Activated naive CD8-positive, alpha-beta T cell treated with anti-CD3 and anti-CD28 coated beads for 36 hours (primary cell): ENCODE measurements at regions not wholly inside any gene's neighbourhood (a gene's known extent, or its start where the extent isn't known, plus 50 kb on each side); places are given as distances from the start of the nearest gene placed in this dataset.
"Not testable (repeated sequence)": the region's sequence is repeated elsewhere in the genome, so short reads cannot be mapped to it uniquely, and the experiment has no call there.

Experiments
- DNase-seq: peaks from one replicate; pipeline ENCODE4 v3.0.0; 2021
- H3K27ac Mint-ChIP-seq: one replicate; pipeline ENCODE4 v1.8.0; 2022; ENCODE audit warnings: mild to moderate bottlenecking, moderate library complexity, mixed read lengths
- H3K27me3 Mint-ChIP-seq: one replicate; pipeline ENCODE4 v1.8.0; 2022; ENCODE audit warnings: mild to moderate bottlenecking, mixed read lengths
- H3K36me3 Mint-ChIP-seq: one replicate; pipeline ENCODE4 v1.8.0; 2021; ENCODE audit warnings: mild to moderate bottlenecking, mixed read lengths
- H3K4me1 Mint-ChIP-seq: one replicate; pipeline ENCODE4 v1.8.0; 2021; ENCODE audit warnings: mixed read lengths
- H3K4me3 Mint-ChIP-seq: one replicate; pipeline ENCODE4 v1.8.0; 2022; ENCODE audit warnings: mild to moderate bottlenecking, moderate library complexity, mixed read lengths
- H3K9me3 Mint-ChIP-seq: one replicate; pipeline ENCODE4 v1.8.0; 2022; ENCODE audit warnings: mixed read lengths

- Mint-ChIP-seq H3K4me1 (no peaks in the 10 kb centered on the region), H3K36me3 (no peaks in the 10 kb centered on the region), H3K4me3 (no peak overlapping the region), H3K27ac (no peak overlapping the region), H3K27me3 (no peaks in the 10 kb centered on the region), H3K9me3 (peaks cover 3% of the 10 kb centered on the region)
- no peak for DNase-seq
Measured at GRCh38 chr7:152521420-152522337, 85.9 kb upstream of the KMT2C start.

- Mint-ChIP-seq H3K4me3 (no peak overlapping the region), H3K4me1 (no peaks in the 10 kb centered on the region), H3K9me3 (peaks cover 3% of the 10 kb centered on the region), H3K27me3 (no peaks in the 10 kb centered on the region), H3K27ac (no peak overlapping the region), H3K36me3 (no peaks in the 10 kb centered on the region)
- no peak for DNase-seq
Measured at GRCh38 chr7:152520861-152521302, 85.1 kb upstream of the KMT2C start.

GRCh38 chr7:152519290-152519689 is 83.5 kb upstream of the KMT2C start:
- Mint-ChIP-seq H3K9me3 (peaks cover 3% of the 10 kb centered on the region), H3K27me3 (no peaks in the 10 kb centered on the region)

GRCh38 chr7:152516216-152516615 is 80.4 kb upstream of the KMT2C start:
- Mint-ChIP-seq H3K36me3 (no peaks in the 10 kb centered on the region), H3K4me1 (peaks cover 6% of the 10 kb centered on the region), H3K27me3 (no peaks in the 10 kb centered on the region), H3K27ac (no peak overlapping the region), H3K4me3 (no peak overlapping the region), H3K9me3 (peaks cover 3% of the 10 kb centered on the region)
- no peak for DNase-seq

More at GRCh38 chr7:152519290-152519689, 83.5 kb upstream of the KMT2C start:
- DNase-seq, result no peak
- Mint-ChIP-seq H3K27ac (no peak overlapping the region), H3K36me3 (no peaks in the 10 kb centered on the region), H3K4me3 (no peak overlapping the region), H3K4me1 (no peaks in the 10 kb centered on the region)

GRCh38 chr7:152515266-152515950 is 79.6 kb upstream of the KMT2C start:
- not testable (repeated sequence) for H3K27ac Mint-ChIP-seq, H3K4me3 Mint-ChIP-seq, H3K4me1 Mint-ChIP-seq, DNase-seq, H3K9me3 Mint-ChIP-seq, H3K36me3 Mint-ChIP-seq, H3K27me3 Mint-ChIP-seq

- no peaks in the 10 kb centered on the region for H3K27me3 Mint-ChIP-seq
- H3K36me3 Mint-ChIP-seq, result no peaks in the 10 kb centered on the region
- H3K9me3 Mint-ChIP-seq, result peaks cover 2% of the 10 kb centered on the region
- H3K4me1 Mint-ChIP-seq, result peaks cover 6% of the 10 kb centered on the region
- DNase-seq, result no peak
- no peak overlapping the region for H3K27ac Mint-ChIP-seq
- no peak overlapping the region for H3K4me3 Mint-ChIP-seq
Measured at GRCh38 chr7:152514771-152515105, 78.9 kb upstream of the KMT2C start.

GRCh38 chr7:152513861-152514770 is 78.3 kb upstream of the KMT2C start:
- no peak overlapping the region for H3K4me3 Mint-ChIP-seq
- no peaks in the 10 kb centered on the region for H3K27me3 Mint-ChIP-seq
- DNase-seq, result no peak
- no peak overlapping the region for H3K27ac Mint-ChIP-seq
- H3K36me3 Mint-ChIP-seq, result no peaks in the 10 kb centered on the region
- H3K4me1 Mint-ChIP-seq, result peaks cover 6% of the 10 kb centered on the region
- H3K9me3 Mint-ChIP-seq, result no peaks in the 10 kb centered on the region

- H3K36me3 Mint-ChIP-seq, result no peaks in the 10 kb centered on the region
- H3K4me3 Mint-ChIP-seq, result peak overlapping the region; percentile 61
- H3K27ac Mint-ChIP-seq, result no peak overlapping the region
- no peaks in the 10 kb centered on the region for H3K27me3 Mint-ChIP-seq
- no peaks in the 10 kb centered on the region for H3K9me3 Mint-ChIP-seq
- no peak for DNase-seq
- H3K4me1 Mint-ChIP-seq, result peaks cover 6% of the 10 kb centered on the region
Measured at GRCh38 chr7:152512706-152513105, 76.9 kb upstream of the KMT2C start.

- no peaks in the 10 kb centered on the region for H3K36me3 Mint-ChIP-seq
- H3K27me3 Mint-ChIP-seq, result no peaks in the 10 kb centered on the region
- no peak overlapping the region for H3K27ac Mint-ChIP-seq
- H3K9me3 Mint-ChIP-seq, result no peaks in the 10 kb centered on the region
- no peak overlapping the region for H3K4me3 Mint-ChIP-seq
- H3K4me1 Mint-ChIP-seq, result peaks cover 6% of the 10 kb centered on the region
- DNase-seq, result no peak
Measured at GRCh38 chr7:152511736-152512135, 75.9 kb upstream of the KMT2C start.

GRCh38 chr7:152508701-152509100 is 72.9 kb upstream of the KMT2C start:
- H3K9me3 Mint-ChIP-seq, result no peaks in the 10 kb centered on the region
- H3K27me3 Mint-ChIP-seq, result no peaks in the 10 kb centered on the region
- no peaks in the 10 kb centered on the region for H3K36me3 Mint-ChIP-seq
- H3K4me3 Mint-ChIP-seq, result no peak overlapping the region
- no peak overlapping the region for H3K27ac Mint-ChIP-seq
- DNase-seq, result no peak
- peaks cover 6% of the 10 kb centered on the region for H3K4me1 Mint-ChIP-seq

- H3K27me3 Mint-ChIP-seq, result no peaks in the 10 kb centered on the region
- DNase-seq, result no peak
- no peaks in the 10 kb centered on the region for H3K4me1 Mint-ChIP-seq
- H3K9me3 Mint-ChIP-seq, result no peaks in the 10 kb centered on the region
- no peaks in the 10 kb centered on the region for H3K36me3 Mint-ChIP-seq
- no peak overlapping the region for H3K4me3 Mint-ChIP-seq
- no peak overlapping the region for H3K27ac Mint-ChIP-seq
Measured at GRCh38 chr7:152505606-152506005, 69.8 kb upstream of the KMT2C start.

- Mint-ChIP-seq H3K27ac (no peak overlapping the region), H3K4me3 (no peak overlapping the region), H3K4me1 (no peaks in the 10 kb centered on the region), H3K9me3 (no peaks in the 10 kb centered on the region), H3K27me3 (no peaks in the 10 kb centered on the region), H3K36me3 (no peaks in the 10 kb centered on the region)
- DNase-seq, result no peak
Measured at GRCh38 chr7:152504816-152505215, 69.0 kb upstream of the KMT2C start.

- no peak overlapping the region for H3K4me3 Mint-ChIP-seq
- H3K4me1 Mint-ChIP-seq, result no peaks in the 10 kb centered on the region
- no peaks in the 10 kb centered on the region for H3K27me3 Mint-ChIP-seq
- DNase-seq, result no peak
- H3K27ac Mint-ChIP-seq, result no peak overlapping the region
- no peaks in the 10 kb centered on the region for H3K36me3 Mint-ChIP-seq
- H3K9me3 Mint-ChIP-seq, result no peaks in the 10 kb centered on the region
Measured at GRCh38 chr7:152504367-152504766, 68.6 kb upstream of the KMT2C start.

GRCh38 chr7:152502813-152503790 is 67.3 kb upstream of the KMT2C start:
- H3K27ac Mint-ChIP-seq, result no peak overlapping the region
- DNase-seq, result no peak
- H3K9me3 Mint-ChIP-seq, result no peaks in the 10 kb centered on the region
- H3K4me1 Mint-ChIP-seq, result no peaks in the 10 kb centered on the region
- H3K4me3 Mint-ChIP-seq, result no peak overlapping the region
- no peaks in the 10 kb centered on the region for H3K36me3 Mint-ChIP-seq
- H3K27me3 Mint-ChIP-seq, result no peaks in the 10 kb centered on the region
